Ovary (tissue), 3 donors: ENCODE measurements at regions not wholly inside any gene's neighbourhood (a gene's known extent, or its start where the extent isn't known, plus 50 kb on each side); places are given as distances from the start of the nearest gene placed in this dataset.

Experiments
- CTCF ChIP-seq, 3 donors: fragments of 450-650 bp in 2 of 3; fragments of 200-600 bp in 1 of 3; IDR thresholded peaks; one replicate each; pipeline versions ENCODE4 v1.5.1 to v1.8.0; 2016 to 2022; ENCODE audit warnings: antibody characterized with exemption in 3 of 3, mild to moderate bottlenecking in 1 of 3
- POLR2A ChIP-seq: fragments of 450-650 bp; IDR thresholded peaks from one replicate; pipeline ENCODE4 v1.6.1; 2017; ENCODE audit warnings: antibody characterized with exemption, mild to moderate bottlenecking, moderate library complexity
- donor health status: DM: no; HTN: no; CAD: no.

GRCh38 chr13:111852725-111853518 is 214.0 kb upstream of the SOX1 start:
- TF ChIP-seq POLR2A, result no peak
- no peak for TF ChIP-seq CTCF (IDR thresholded peaks at IDR 0.05)
